Posterior cingulate gyrus (tissue), 11 donors: ENCODE measurements at regions not wholly inside any gene's neighbourhood (a gene's known extent, or its start where the extent isn't known, plus 50 kb on each side); places are given as distances from the start of the nearest gene placed in this dataset.
"Not testable (repeated sequence)": the region's sequence is repeated elsewhere in the genome, so short reads cannot be mapped to it uniquely, and the experiment has no call there.

ENCODE experiments used
- DNase-seq, 10 donors: peaks; one replicate each; pipeline versions ENCODE4 v3.0.0 to v3.0.0-alpha.2; 2020 to 2021; ENCODE audit warnings: mixed read lengths in 3 of 10
- intact Hi-C: fragments of 100-400 bp; cut with DNase I; formaldehyde crosslinking; loops from one replicate; pipeline ENCODE4 v1.15.1; 2023

DNA sequence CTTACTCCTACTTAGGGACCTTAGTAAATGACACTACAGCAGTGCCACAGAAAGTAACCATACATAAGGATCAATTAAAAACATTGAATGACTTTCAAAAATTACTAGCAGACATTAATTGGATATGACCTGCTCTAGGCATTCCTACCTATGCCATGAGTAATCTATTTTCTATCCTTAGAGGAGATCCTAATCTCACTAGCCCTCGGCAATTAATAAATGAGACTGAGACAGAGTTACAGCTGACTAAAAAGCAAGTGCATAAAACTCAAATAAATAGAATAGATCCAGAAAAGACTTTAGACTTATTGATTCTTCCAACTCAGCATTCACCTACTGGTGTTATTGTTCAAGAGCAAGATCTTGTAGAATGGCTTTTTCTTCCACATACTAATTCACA lies 141.1 kb upstream of the ZNF91 start:
- intact Hi-C loops, DNase-seq: not testable (repeated sequence)

- intact Hi-C loops, DNase-seq: not testable (repeated sequence)
These were observed 140.6 kb upstream of the ZNF91 start for GRCh38 chr19:23535901-23536300.

DNA sequence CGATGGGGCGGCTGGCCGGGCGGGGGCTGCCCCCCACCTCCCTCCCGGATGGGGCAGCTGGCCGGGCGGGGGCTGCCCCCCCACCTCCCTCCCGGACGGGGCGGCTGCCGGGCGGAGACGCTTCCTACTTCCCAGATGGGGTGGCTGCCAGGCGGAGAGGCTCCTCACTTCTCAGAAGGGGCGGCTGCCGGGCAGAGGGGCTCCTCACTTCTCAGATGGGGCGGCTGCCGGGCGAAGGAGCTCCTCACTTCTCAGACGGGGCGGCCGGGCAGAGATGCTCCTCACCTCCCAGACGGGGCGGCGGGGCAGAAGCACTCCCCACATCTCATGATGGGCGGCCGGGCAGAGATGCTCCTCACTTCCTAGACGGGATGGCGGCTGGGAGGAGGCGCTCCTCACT lies 138.2 kb upstream of the ZNF91 start:
- intact Hi-C loops, result not testable (repeated sequence)
- DNase-seq, result peak in 1 of 10 donors; percentile 83

DNA sequence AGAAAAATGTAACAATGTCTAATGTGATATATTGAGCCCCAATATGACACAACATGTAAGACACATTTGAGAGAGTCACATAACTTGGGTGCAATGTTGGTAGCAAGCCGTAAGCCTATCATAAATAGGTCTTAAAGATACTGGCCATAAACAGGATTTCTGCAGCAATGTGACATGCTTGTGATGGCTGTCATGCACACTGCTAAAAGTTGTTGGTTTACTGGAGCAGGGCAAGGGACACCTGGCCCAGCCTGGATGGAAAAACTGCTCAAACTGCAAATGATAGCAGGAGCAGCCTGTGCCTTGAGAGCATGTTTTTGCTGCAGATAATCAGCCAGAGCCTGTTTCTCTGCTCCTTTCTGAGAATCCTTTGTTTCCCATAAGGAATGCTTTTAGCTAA lies 136.7 kb upstream of the ZNF91 start:
- DNase-seq, result no peak
- intact Hi-C loops, result no loop called here

GRCh38 chr19:23531231-23531790 lies 136.0 kb upstream of the ZNF91 start:
- no peak for DNase-seq
- intact Hi-C loops, result no loop called here

GRCh38 chr19:23528376-23528775 lies 133.1 kb upstream of the ZNF91 start:
- no peak for DNase-seq
- intact Hi-C loops, result no loop called here

GRCh38 chr19:23527797-23528196 lies 132.5 kb upstream of the ZNF91 start:
- intact Hi-C loops, result no loop called here
- no peak for DNase-seq

GRCh38 chr19:23526302-23526701 lies 131.0 kb upstream of the ZNF91 start:
- no peak for DNase-seq
- intact Hi-C loops, result no loop called here

DNA sequence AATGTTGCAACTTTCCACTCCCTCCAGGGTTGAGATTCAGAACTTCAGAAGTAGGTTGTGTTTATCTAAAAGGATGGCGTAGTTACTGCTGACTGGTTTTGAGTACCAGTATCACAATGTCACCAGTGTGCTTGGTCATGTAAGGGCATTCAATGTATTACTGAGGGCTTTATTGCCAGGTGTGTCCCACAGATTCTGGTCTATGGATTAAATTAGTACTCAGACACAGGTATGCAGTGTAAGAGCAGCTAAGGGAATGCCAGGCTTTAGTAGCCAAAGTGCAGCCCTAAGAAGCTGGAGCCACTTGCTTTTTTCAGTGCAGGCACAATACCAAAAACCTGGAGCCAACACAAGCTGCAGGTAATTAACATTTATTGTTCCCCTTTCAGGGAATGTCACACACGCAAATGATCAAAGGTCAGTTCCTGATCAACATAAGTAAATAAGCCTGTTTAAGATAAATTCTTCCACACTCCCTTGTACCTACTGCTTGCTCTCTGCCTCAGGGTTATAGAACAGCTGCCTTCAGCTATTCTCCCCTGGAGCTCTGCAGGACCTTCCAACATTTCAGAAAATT lies 130.1 kb upstream of the ZNF91 start:
- no peak for DNase-seq
- intact Hi-C loops, result no loop called here

DNA sequence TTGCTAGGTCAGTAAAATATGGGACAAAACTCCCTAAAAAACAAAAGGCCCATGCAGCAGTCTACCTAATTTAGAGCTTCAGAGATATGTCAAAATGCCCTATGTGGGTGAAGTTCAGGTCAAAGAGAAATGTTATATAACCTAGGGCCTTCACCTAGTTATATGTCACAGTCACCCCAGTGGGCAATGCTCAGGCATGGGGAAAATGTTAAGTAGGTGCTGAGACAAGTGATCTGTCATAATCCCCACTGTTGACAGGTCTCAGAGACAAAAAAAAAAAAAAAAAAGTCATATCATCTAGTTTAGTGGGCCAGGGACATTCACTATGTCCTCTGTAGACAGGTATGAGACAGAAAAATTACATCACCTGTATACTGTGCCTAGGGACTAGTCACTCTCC lies 128.6 kb upstream of the ZNF91 start:
- DNase-seq, result no peak
- intact Hi-C loops, result no loop called here

DNA sequence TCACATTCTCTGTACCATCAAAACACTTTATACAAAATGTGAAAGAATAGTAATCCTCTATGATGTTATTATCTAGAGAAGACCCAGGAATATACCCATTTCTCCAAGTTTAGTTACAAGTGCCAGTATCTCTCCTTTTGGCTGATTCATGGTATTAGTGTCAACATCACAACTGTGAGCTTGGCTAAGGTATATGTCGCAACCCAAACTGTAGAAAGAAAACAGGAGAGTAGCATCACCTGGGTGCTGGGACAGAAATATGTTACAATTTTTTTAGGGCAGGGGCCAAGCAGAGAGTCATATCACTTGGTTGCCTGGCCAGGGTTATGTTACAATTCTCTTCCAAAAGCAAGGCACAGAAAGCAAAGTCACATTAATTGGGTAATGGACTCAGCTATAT lies 127.2 kb upstream of the ZNF91 start:
- intact Hi-C loops, result no loop called here
- no peak for DNase-seq

DNA sequence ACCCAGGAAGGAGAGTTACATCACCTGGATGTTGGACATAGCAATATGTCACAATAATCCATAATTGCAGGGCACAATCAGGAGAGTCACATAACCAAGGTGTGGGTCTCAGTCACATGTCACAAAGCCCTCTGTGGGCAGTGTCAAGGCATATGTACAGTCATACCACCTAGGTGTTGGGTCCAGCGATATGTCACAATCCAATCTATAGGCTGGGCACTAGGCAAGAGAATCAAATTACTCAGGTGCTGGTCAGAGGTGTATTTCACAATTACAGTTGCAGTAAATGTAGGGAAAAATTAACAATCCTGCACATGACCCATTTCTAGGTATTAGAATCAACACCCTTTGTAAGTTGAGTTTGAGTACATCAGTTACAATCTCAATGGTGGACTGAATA lies 126.2 kb upstream of the ZNF91 start:
- intact Hi-C loops, result no loop called here
- no peak for DNase-seq

DNA sequence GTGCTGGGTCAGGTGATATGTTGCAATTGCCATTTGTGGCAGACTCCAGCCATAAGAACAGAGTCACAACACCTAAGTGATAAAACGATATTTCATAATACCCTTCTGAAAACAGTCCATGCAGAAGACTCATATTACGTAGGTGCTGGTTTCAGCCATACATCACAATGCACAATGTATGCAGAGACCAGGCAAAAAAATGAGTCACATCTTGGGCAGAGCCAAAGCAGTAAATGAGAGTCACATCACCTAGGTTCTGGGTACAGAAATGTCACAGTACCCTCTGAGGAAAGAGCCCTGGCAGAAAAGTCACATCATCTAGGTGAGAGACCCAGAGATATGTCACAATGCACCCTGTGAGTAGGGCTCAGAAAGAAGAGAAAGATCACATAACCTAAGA lies 125.2 kb upstream of the ZNF91 start:
- intact Hi-C loops, result no loop called here
- no peak for DNase-seq

GRCh38 chr19:23519031-23519430 lies 123.8 kb upstream of the ZNF91 start:
- no peak for DNase-seq
- intact Hi-C loops, result no loop called here

DNA sequence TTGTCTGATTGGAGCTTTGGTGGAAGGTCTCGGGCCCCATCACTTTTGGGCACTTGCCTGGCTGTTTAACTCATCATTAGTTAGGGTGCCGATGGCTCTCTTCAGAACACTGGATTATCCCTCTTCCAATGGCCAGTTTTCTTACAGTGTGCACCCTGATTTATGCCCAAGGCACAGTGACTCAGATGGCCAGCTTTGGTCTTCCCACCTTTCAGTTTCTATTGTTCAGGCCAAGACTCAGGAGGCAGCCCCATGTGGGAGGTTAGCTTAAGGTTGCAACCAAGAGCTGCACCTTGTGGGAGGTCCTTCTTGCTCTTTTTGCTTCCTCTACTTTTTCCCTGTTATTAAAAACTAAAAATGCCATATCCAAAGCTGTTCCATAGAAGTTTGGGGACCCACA lies 121.0 kb upstream of the ZNF91 start:
- DNase-seq, result no peak
- intact Hi-C loops, result no loop called here

DNA sequence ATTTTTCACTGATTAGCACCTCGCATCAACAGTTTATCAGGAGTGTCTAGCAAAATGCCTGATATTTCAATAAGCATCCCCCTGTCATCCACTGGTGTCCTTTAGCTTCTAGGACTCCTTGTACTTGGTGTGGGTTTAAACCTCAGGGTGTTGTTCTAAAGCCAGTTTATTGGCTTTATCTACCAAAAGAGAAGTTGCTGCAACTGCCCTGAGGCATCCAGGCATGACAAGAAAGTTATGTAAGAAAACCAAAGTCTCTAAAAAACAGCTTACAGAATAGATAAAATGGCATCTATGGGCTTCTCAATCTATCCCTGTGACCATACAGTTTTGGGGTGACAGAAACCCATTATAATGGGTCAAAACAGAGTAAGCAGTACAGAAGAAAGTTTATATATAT lies 120.3 kb upstream of the ZNF91 start:
- no peak for DNase-seq
- intact Hi-C loops, result no loop called here

- DNase-seq, result no peak
These were observed 117.1 kb upstream of the ZNF91 start for GRCh38 chr19:23512151-23512925.

GRCh38 chr19:23509686-23510450 lies 114.6 kb upstream of the ZNF91 start:
- DNase-seq, result no peak
- intact Hi-C loops, result no loop called here

More at GRCh38 chr19:23512151-23512925, 117.1 kb upstream of the ZNF91 start:
- intact Hi-C loops, result no loop called here

GRCh38 chr19:23507446-23507845 lies 112.2 kb upstream of the ZNF91 start:
- DNase-seq, result no peak
- intact Hi-C loops, result no loop called here

DNA sequence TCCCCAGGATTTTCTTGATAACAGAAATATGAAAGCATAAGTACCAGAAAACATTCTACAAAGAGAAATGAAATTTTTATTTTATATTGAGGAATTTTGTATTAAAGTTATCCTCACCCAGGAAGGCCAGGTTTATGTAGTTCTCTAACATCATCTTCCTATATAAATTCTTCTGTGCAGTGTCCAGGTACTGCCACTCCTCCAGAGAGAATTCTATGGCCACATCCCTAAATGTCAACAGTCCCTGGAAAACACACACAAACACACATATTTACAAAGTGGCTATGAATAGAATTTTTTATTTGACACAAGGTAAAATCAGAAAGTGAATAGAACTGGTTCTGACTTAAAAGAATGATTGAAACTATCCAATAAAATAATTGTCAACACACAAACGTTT lies 110.5 kb upstream of the ZNF91 start:
- no peak for DNase-seq
- intact Hi-C loops, result no loop called here

DNA sequence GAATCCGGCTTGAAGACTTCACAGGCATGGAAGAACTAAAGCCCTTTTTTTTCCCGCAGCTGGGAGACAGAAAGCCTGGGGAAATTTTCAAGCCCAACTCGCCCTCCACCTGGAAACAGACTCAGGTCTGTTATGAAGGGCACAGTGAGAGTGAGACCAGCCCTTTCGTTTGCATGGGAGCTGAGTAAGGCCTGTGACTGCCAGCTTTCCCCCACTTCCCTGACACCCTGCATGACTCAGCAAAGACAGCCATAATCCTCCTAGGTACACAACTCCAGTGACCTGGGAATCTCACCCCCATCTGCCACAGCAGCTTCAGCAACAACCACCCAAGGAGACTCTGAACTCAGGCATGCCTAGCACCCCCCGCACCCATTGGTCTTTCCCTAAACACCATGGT lies 87.6 kb upstream of the ZNF91 start:
- intact Hi-C loops, result no loop called here

More for the DNA sequence above, 87.6 kb upstream of the ZNF91 start:
- no peak for DNase-seq
